ENCODE measurements at regions not wholly inside any gene's neighbourhood (a gene's known extent, or its start where the extent isn't known, plus 50 kb on each side); places are given as distances from the start of the nearest gene placed in this dataset.

DNA sequence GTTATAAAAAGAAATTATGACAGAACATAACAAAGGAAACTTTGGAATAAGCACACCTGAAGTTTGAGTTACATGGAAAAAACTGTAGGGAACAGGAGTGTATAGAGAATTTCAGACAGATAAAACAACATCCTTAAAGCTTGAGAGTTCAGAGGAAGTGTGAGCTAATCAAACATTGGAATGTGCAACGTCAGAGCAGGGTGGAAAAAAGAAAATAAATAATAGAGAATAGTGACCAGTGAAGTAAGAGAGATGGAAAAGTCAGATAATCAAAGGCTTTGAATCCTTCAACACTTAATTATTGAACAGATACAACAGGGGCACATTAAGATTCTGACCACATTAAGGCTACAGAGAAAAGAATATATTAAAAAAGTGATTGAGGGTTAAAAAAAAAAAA lies 128.5 kb upstream of the CDH10 start:
- no peak for TF ChIP-seq SP1 (IDR thresholded peaks at IDR 0.05)
- no peak for TF ChIP-seq CTBP1 (IDR thresholded peaks at IDR 0.05; ENCODE audit: borderline replicate concordance)
- no peak for TF ChIP-seq FOXA1 (IDR thresholded peaks at IDR 0.05)
- TF ChIP-seq PKNOX1 (IDR thresholded peaks at IDR 0.05) = no peak
- no peak for TF ChIP-seq FOXM1 (IDR thresholded peaks at IDR 0.05; ENCODE audit: borderline replicate concordance)
- TF ChIP-seq BHLHE40 (IDR thresholded peaks at IDR 0.05; ENCODE audit: borderline replicate concordance) = no peak
- no peak for TF ChIP-seq ZNF384 (IDR thresholded peaks at IDR 0.05)
- no peak for TF ChIP-seq HDGF (IDR thresholded peaks at IDR 0.05; ENCODE audit: borderline replicate concordance)
- no peak for TF ChIP-seq L3MBTL2 (conservative IDR thresholded peaks at IDR 0.05)
- TF ChIP-seq NFRKB (IDR thresholded peaks at IDR 0.05) = no peak
- CTCF ChIA-PET = no interaction called here
- no peak for DNase-seq (ENCODE audit: extremely low spot score)
- POLR2A ChIA-PET = no interaction called here

- ChIA-PET POLR2A (no interaction called here), CTCF (no interaction called here)
- TF ChIP-seq SP1 (IDR thresholded peaks at IDR 0.05) = no peak
These were observed 122.3 kb upstream of the CDH10 start for GRCh38 chr5:24767086-24767485.

DNA sequence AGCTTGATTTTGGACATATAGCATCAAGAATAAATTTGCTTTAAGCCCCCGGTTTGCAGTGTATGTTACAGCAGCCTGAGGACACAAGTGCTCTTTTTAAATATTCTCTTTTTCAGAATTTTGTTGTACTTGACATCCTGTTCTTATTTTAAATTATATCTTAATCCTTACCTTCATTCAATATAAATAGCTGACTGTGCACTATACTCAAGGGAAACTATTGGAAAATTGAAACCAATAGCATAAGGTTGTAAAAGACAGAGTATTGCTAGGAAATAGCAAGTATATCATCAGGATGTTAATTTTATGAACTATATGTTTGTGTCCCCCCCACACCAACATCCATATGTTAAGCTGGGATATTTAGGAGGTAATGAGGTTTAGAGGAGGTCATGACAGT lies 120.4 kb upstream of the CDH10 start:
- DNase-seq (ENCODE audit: extremely low spot score) = no peak
- POLR2A ChIA-PET = no interaction called here
- CTCF ChIA-PET = interaction anchor here (0.7 kb wide), 1 partner anchor 409 kb away, joined by 3 read pairs; no protein-coding TSS in a partner anchor
- TF ChIP-seq BHLHE40 (IDR thresholded peaks at IDR 0.05; ENCODE audit: borderline replicate concordance) = no peak
- TF ChIP-seq PKNOX1 (IDR thresholded peaks at IDR 0.05) = no peak
- TF ChIP-seq FOXK2 (IDR thresholded peaks at IDR 0.05) = no peak
- TF ChIP-seq SP1 (IDR thresholded peaks at IDR 0.05) = no peak
- no peak for TF ChIP-seq FOXM1 (IDR thresholded peaks at IDR 0.05; ENCODE audit: borderline replicate concordance)
- TF ChIP-seq SUZ12 (IDR thresholded peaks at IDR 0.05) = no peak
- no peak for TF ChIP-seq TARDBP (IDR thresholded peaks at IDR 0.05)
- TF ChIP-seq LEF1 (IDR thresholded peaks at IDR 0.05; ENCODE audit: borderline replicate concordance) = no peak
- no peak for TF ChIP-seq ARNT (IDR thresholded peaks at IDR 0.05)
- no peak for TF ChIP-seq ELF4 (IDR thresholded peaks at IDR 0.05)
- no peak for TF ChIP-seq CTBP1 (IDR thresholded peaks at IDR 0.05; ENCODE audit: borderline replicate concordance)
- no peak for TF ChIP-seq L3MBTL2 (conservative IDR thresholded peaks at IDR 0.05)
- no peak for TF ChIP-seq NFRKB (IDR thresholded peaks at IDR 0.05)
- TF ChIP-seq ZNF384 (IDR thresholded peaks at IDR 0.05) = no peak

More at GRCh38 chr5:24767086-24767485, 122.3 kb upstream of the CDH10 start:
- DNase-seq (ENCODE audit: extremely low spot score) = no peak

DNA sequence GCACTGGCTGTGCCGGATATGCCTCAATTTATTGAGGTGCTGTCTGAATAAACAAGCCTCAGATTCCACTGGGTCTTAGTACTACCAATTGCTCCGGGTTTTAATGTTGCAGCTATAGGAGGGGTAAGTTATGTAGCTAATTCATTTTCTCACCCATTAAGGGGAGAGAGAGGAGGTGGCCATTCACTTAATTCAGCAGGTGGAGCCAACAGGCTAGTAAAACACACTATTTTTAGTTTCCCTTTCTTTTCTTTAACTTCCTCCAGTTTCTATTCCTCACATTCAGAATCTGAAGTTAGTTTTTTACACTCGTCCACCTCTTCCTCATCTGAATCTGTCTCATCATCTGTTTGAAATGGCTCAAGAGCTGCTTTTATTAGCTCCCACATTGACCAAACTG lies 105.6 kb upstream of the CDH10 start:
- no peak for DNase-seq (ENCODE audit: extremely low spot score)
- TF ChIP-seq LEF1 (IDR thresholded peaks at IDR 0.05; ENCODE audit: borderline replicate concordance) (no peak), FOXK2 (IDR thresholded peaks at IDR 0.05) (no peak)
- CTCF ChIA-PET = no interaction called here
- POLR2A ChIA-PET = no interaction called here

GRCh38 chr5:24749701-24750100 lies 104.9 kb upstream of the CDH10 start:
- ChIA-PET CTCF (no interaction called here), POLR2A (no interaction called here)
- TF ChIP-seq FOXK2 (IDR thresholded peaks at IDR 0.05) (no peak), LEF1 (IDR thresholded peaks at IDR 0.05; ENCODE audit: borderline replicate concordance) (no peak), ARNT (IDR thresholded peaks at IDR 0.05) (no peak), NFRKB (IDR thresholded peaks at IDR 0.05) (no peak)
- no peak for DNase-seq (ENCODE audit: extremely low spot score)

DNA sequence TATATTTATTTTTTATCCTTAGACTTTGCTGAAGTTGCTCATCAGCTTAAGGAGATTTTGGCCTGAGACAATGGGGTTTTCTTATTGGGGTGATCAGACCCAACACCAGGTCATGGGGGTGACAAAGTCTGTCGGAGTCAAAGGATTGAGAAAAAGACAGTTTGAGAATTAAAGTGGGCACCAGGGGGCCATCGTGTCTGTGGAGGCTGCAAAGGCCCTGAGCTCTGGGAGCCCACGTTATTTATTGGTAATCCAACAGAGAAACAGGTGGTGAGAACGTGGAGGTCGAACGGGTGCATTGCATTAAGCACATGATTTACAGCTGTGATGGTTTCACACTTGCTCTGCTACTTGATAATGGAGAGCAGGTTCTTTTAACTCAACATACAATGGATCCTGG lies 102.5 kb upstream of the CDH10 start:
- ChIA-PET POLR2A (no interaction called here), CTCF (interaction anchor here (0.7 kb wide), 1 partner anchor 212 kb away, joined by 3 read pairs; no protein-coding TSS in a partner anchor)
- TF ChIP-seq FOXK2 (IDR thresholded peaks at IDR 0.05) (no peak), SUZ12 (IDR thresholded peaks at IDR 0.05) (no peak), FOXM1 (IDR thresholded peaks at IDR 0.05; ENCODE audit: borderline replicate concordance) (no peak), FOXA1 (IDR thresholded peaks at IDR 0.05) (no peak), ZNF384 (IDR thresholded peaks at IDR 0.05) (no peak), NFRKB (IDR thresholded peaks at IDR 0.05) (no peak), LEF1 (IDR thresholded peaks at IDR 0.05; ENCODE audit: borderline replicate concordance) (no peak), ELF4 (IDR thresholded peaks at IDR 0.05) (no peak), TARDBP (IDR thresholded peaks at IDR 0.05) (no peak), L3MBTL2 (conservative IDR thresholded peaks at IDR 0.05) (no peak), HDGF (IDR thresholded peaks at IDR 0.05; ENCODE audit: borderline replicate concordance) (no peak), BHLHE40 (IDR thresholded peaks at IDR 0.05; ENCODE audit: borderline replicate concordance) (no peak), PKNOX1 (IDR thresholded peaks at IDR 0.05) (no peak), SP1 (IDR thresholded peaks at IDR 0.05) (no peak), ARNT (IDR thresholded peaks at IDR 0.05) (no peak), CTBP1 (IDR thresholded peaks at IDR 0.05; ENCODE audit: borderline replicate concordance) (no peak)
- no peak for DNase-seq (ENCODE audit: extremely low spot score)

DNA sequence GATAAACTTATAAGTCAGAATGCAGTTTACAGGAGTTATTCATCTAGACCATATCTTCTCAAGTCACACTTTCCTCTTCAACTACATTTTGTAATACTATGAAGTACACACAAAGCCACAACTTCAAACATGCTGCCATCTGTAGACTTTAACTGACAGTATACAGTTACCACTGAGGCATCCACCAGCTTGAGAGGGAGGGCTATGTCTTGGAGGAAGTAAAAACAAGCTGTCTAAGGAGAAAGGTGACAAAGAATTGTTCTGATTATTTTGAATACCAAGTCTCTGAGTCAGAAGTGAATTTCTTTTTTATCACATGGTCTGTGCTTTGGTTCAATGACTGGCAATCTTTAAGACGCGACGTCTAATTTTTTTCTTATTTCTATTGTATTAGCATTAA lies 97.6 kb upstream of the CDH10 start:
- ChIA-PET CTCF (no interaction called here), POLR2A (no interaction called here)
- TF ChIP-seq FOXA1 (IDR thresholded peaks at IDR 0.05) (no peak), FOXM1 (IDR thresholded peaks at IDR 0.05; ENCODE audit: borderline replicate concordance) (no peak), ZNF384 (IDR thresholded peaks at IDR 0.05) (no peak), HDGF (IDR thresholded peaks at IDR 0.05; ENCODE audit: borderline replicate concordance) (no peak), FOXK2 (IDR thresholded peaks at IDR 0.05) (no peak)
- DNase-seq (ENCODE audit: extremely low spot score) = no peak
